LNCaP clone FGC (cell line): ENCODE measurements at regions not wholly inside any gene's neighbourhood (a gene's known extent, or its start where the extent isn't known, plus 50 kb on each side); places are given as distances from the start of the nearest gene placed in this dataset.
"Not testable (repeated sequence)": the region's sequence is repeated elsewhere in the genome, so short reads cannot be mapped to it uniquely, and the experiment has no call there.

Experiments used
- DNase-seq: peaks from one replicate; pipeline ENCODE4 v3.0.0-alpha.2; 2011; ENCODE audit warnings: low read depth
- H3K4me3 ChIP-seq: 2 replicates; pipeline ENCODE4 v1.5.1; 2011; ENCODE audit warnings: mild to moderate bottlenecking, low read depth, low read length, control low read depth
- TF ChIP-seq, protein P1 (sequence below): IDR thresholded peaks from 2 replicates; pipeline ENCODE4 v1.5.1; 2012; ENCODE audit warnings: mild to moderate bottlenecking; ENCODE audit not compliant: control insufficient read depth, insufficient read depth; ENCODE audit errors: extremely low read depth

DNA sequence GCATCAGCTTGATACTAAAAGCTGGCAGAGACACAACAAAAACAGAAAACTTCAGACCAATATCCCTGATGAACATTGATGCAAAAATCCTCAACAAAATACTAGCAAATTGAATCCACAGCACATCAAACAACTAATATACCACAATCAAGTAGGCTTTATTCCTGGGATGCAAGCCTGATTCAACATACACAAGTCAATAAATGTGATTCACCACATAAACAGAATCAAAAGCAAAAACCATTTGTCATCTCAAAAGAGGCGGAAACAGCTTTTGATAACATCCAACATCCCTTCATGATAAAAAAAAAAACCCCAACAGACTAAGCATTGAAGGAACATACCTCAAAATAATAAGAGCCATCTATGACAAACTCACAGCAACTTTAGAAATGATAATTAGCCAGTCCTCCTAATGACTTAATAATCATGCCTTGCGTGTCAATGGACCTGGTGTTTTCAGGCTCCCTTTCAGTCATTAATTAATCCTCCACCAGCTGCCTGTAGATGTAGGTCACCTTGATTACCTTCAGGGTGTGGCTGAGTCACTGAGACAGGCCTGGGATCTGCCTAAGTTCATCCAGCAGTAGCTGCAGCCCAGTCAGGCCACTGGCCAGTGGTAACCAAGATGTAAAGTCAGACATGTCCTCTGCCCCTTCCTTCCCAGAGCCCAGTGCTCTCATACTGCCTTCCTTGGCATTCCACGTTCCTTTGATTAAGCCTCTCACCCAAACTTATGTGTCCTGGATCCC, 109.8 kb downstream of the EHF start:
- TF ChIP-seq, protein P1, sequence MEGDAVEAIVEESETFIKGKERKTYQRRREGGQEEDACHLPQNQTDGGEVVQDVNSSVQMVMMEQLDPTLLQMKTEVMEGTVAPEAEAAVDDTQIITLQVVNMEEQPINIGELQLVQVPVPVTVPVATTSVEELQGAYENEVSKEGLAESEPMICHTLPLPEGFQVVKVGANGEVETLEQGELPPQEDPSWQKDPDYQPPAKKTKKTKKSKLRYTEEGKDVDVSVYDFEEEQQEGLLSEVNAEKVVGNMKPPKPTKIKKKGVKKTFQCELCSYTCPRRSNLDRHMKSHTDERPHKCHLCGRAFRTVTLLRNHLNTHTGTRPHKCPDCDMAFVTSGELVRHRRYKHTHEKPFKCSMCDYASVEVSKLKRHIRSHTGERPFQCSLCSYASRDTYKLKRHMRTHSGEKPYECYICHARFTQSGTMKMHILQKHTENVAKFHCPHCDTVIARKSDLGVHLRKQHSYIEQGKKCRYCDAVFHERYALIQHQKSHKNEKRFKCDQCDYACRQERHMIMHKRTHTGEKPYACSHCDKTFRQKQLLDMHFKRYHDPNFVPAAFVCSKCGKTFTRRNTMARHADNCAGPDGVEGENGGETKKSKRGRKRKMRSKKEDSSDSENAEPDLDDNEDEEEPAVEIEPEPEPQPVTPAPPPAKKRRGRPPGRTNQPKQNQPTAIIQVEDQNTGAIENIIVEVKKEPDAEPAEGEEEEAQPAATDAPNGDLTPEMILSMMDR: no peak
- H3K4me3 ChIP-seq: no peak overlapping the region
- DNase-seq: no peak

DNA sequence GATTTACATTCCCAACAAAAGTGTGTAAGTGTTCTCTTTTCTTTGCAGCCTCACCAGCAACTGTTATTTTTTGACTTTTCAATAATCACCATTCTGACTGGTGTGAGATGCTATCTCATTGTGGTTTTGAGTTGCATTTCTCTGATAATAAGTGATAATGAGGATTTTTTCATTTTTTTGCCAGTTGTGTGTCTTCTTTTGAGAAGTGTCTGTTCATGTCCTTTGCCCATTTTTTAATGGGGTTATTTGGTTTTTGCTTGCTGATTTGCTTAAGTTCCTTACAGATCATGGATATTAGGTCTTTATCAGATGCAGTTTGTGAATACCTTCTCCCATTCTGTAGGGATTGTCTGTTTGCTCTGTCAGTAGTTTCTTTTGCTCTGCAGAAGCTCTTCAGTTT, 107.7 kb downstream of the EHF start:
- H3K4me3 ChIP-seq: no peak overlapping the region
- TF ChIP-seq, protein P1: no peak
- DNase-seq: no peak

DNA sequence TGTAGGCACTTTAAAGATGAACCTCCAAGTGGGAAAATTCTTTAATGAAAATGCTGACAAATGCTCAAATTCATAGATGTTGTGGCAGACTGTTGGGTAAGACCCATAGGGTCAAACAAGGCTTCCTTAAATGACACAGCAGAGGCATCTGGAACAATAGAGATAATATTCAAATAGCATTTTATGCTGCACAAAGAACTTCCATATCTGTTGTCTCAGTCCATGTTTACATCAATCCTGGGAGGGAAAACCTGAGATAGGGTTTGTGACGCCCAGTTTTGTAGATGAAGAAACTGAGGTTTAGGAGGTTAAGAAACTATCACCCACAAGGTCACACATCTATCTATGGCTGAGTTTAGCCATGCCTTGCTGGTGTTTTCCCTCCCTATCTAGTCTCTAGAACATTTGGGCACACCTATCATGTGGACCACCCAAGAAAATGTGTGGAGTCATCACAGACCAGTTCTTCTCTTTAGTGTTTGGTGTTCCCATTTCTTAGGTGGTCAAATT, 106.4 kb downstream of the EHF start:
- H3K4me3 ChIP-seq: no peak overlapping the region
- no peak for DNase-seq
- TF ChIP-seq, protein P1: no peak

DNA sequence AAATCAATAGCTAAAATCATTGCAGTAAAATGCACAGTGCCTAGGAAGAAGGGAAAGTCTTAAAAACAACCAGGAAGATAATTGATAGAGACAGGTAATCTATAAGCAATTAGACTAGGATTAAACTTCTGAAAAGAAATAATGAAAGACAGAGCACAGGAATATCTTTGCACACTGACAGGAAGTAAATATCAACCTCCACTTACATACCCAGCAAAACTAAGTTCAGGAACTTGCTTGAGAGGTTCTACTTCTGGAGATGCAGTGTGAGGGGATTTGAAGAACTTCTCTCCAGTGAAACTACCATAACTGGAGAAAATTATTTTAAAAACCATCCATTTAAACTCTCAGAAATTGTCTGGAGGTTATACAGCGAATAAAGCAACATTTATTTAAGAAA, 104.1 kb downstream of the EHF start:
- DNase-seq: no peak
- TF ChIP-seq, protein P1: no peak
- H3K4me3 ChIP-seq: no peak overlapping the region

DNA sequence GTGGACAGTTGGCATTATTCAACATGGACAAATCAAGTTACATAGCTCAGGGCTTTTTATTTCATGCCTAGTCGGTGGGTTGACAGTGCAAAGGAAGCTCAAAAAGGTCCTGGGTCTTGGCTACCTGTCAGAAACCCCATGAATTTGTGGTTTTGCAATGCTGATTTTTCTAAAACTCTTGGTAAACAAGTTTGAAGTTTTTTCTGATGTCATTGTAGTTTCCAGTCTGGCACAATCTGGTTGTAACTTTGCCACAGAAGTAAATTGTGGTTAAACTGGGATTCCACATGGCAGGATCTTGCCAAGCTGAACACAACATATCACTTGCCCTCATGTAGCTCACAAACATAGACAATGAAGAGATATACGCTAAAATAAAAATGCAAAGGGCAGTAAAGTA, 100.8 kb downstream of the EHF start:
- TF ChIP-seq, protein P1: no peak
- DNase-seq: no peak
- H3K4me3 ChIP-seq: no peak overlapping the region

DNA sequence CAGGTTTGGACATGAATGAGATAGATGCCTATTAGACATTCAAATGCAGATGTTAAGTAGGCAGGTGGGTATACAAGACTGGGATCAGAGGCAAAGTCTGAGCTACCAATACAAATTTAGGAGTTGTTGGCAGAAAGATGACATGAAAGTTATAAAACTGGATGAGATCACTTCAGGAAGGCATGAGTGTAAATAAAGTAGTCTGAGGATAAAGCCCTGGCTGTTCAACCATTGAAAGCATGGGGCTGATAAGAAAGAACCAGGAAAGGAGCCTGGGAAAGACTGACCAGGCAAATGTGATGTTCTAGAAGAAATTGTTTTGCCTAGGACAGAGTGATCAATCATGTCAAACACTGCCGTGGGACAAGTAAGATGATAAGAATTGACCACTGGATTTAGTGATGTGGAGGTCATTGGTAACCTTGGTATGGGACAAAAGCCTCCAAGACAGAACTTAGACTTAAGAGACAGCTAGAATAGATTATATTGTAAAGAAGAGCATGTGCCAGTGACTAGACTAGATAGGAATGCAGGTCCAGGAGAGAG, 98.5 kb downstream of the EHF start:
- H3K4me3 ChIP-seq: no peak overlapping the region
- peak; percentile 40 for DNase-seq
- TF ChIP-seq, protein P1: no peak

DNA sequence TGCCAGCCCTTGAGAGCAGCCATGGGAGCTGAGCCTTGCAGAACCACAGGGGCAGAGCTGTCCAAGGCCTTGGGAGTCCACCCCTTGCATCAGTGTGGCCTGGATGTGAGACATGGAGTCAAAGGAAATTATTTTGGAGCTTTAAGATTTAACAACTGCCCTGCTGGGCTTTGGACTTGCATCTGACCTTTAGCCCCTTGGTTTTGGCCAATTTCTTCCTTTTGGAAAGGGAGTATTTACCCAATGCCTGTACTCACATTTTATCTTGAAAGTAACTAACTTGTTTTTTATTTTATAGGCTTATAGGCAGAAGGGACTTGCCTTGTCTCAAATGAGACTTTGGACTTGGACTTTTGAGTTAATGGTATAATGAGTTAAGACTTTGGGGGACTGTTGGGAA, 92.7 kb downstream of the EHF start:
- not testable (repeated sequence) for H3K4me3 ChIP-seq, DNase-seq
